22Rv1 (cell line): ENCODE measurements at regions not wholly inside any gene's neighbourhood (a gene's known extent, or its start where the extent isn't known, plus 50 kb on each side); places are given as distances from the start of the nearest gene placed in this dataset.

Source experiments
- ZFX ChIP-seq: fragments of 450-650 bp; IDR thresholded peaks from 2 replicates; pipeline ENCODE4 v1.6.1; 2017; ENCODE audit warnings: antibody characterized with exemption, borderline replicate concordance
- TF ChIP-seq, protein P1 (sequence below): fragments of 450-650 bp; IDR thresholded peaks from 2 replicates; pipeline ENCODE4 v1.5.1; 2017; ENCODE audit warnings: mild to moderate bottlenecking

DNA sequence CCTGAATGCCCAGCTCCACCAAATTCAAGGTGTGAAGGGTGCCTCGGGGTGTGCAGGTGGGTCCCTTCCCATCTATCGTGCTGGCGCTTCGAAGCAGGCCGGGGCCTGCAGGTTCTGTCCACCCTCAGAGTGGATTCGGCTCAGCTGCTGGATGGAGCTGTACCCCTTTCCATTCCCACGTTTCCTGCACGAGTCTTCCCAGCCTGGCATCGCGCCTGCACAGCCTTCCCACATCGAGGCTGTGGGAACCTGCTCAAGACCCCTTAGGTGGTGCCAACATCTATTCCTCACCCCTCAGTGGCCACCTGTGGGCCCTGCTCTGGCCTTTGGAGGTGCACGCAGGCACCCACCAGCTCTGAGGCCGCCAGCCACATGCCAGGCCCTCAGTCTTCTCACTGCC is 65.7 kb downstream of the PDCL3 start:
- TF ChIP-seq, protein P1, sequence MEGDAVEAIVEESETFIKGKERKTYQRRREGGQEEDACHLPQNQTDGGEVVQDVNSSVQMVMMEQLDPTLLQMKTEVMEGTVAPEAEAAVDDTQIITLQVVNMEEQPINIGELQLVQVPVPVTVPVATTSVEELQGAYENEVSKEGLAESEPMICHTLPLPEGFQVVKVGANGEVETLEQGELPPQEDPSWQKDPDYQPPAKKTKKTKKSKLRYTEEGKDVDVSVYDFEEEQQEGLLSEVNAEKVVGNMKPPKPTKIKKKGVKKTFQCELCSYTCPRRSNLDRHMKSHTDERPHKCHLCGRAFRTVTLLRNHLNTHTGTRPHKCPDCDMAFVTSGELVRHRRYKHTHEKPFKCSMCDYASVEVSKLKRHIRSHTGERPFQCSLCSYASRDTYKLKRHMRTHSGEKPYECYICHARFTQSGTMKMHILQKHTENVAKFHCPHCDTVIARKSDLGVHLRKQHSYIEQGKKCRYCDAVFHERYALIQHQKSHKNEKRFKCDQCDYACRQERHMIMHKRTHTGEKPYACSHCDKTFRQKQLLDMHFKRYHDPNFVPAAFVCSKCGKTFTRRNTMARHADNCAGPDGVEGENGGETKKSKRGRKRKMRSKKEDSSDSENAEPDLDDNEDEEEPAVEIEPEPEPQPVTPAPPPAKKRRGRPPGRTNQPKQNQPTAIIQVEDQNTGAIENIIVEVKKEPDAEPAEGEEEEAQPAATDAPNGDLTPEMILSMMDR = no peak
- TF ChIP-seq ZFX = no peak
